Mucosa of rectum (tissue), 2 donors: ENCODE measurements at regions not wholly inside any gene's neighbourhood (a gene's known extent, or its start where the extent isn't known, plus 50 kb on each side); places are given as distances from the start of the nearest gene placed in this dataset.
"Not testable (repeated sequence)": the region's sequence is repeated elsewhere in the genome, so short reads cannot be mapped to it uniquely, and the experiment has no call there.

Source experiments
- H3K27ac ChIP-seq, 2 donors: one replicate each; pipeline ENCODE4 v1.7.0; 2013; ENCODE audit warnings: inconsistent platforms in 2 of 2, low read depth in 2 of 2, low read length in 2 of 2
- H3K27me3 ChIP-seq, 2 donors: one replicate each; pipeline ENCODE4 v1.7.0; 2013; ENCODE audit warnings: low read length in 2 of 2; ENCODE audit not compliant: control insufficient read depth in 2 of 2, insufficient read depth in 2 of 2
- H3K36me3 ChIP-seq, 2 donors: one replicate each; pipeline ENCODE4 v1.7.0; 2013; ENCODE audit warnings: low read length in 2 of 2; ENCODE audit not compliant: control insufficient read depth in 2 of 2, insufficient read depth in 2 of 2
- H3K4me1 ChIP-seq, 2 donors: one replicate each; pipeline ENCODE4 v1.7.0; 2013; ENCODE audit warnings: low read length in 2 of 2, mild to moderate bottlenecking in 1 of 2; ENCODE audit not compliant: control insufficient read depth in 2 of 2, insufficient read depth in 2 of 2
- H3K4me3 ChIP-seq, 2 donors: one replicate each; pipeline ENCODE4 v1.7.0; 2013; ENCODE audit warnings: low read length in 2 of 2
- H3K9ac ChIP-seq, 2 donors: one replicate each; pipeline ENCODE4 v1.7.0; 2013; ENCODE audit warnings: low read length in 2 of 2, low read depth in 1 of 2, mild to moderate bottlenecking in 1 of 2
- H3K9me3 ChIP-seq, 2 donors: one replicate each; pipeline ENCODE4 v1.7.0; 2013; ENCODE audit warnings: low read length in 2 of 2; ENCODE audit not compliant: control insufficient read depth in 2 of 2
- donor health status: healthy.
- donor health status: Normal muscosa, but diverticular disease.

GRCh38 chrX:131840799-131841495, 182.2 kb upstream of the STK26 start:
- Histone ChIP-seq H3K27ac (no peak overlapping the region), H3K9me3 (no peaks in the 10 kb centered on the region), H3K27me3 (peaks cover 6 to 8% of the 10 kb centered on the region in 2 donors), H3K9ac (no peak overlapping the region), H3K4me1 (no peaks in the 10 kb centered on the region), H3K36me3 (no peaks in the 10 kb centered on the region), H3K4me3 (no peak overlapping the region)

GRCh38 chrX:131841496-131842437, 181.3 kb upstream of the STK26 start:
- H3K27me3 ChIP-seq, result peaks cover 6 to 8% of the 10 kb centered on the region in 2 donors
- H3K36me3 ChIP-seq, result no peaks in the 10 kb centered on the region
- no peaks in the 10 kb centered on the region for H3K9me3 ChIP-seq
- H3K9ac ChIP-seq, result no peak overlapping the region
- no peak overlapping the region for H3K4me3 ChIP-seq
- no peak overlapping the region for H3K27ac ChIP-seq
- H3K4me1 ChIP-seq, result no peaks in the 10 kb centered on the region

GRCh38 chrX:131843987-131844386, 179.1 kb upstream of the STK26 start:
- peaks cover 6 to 8% of the 10 kb centered on the region in 2 donors for H3K27me3 ChIP-seq
- H3K9ac ChIP-seq, result no peak overlapping the region
- H3K27ac ChIP-seq, result no peak overlapping the region
- no peaks in the 10 kb centered on the region for H3K4me1 ChIP-seq
- no peaks in the 10 kb centered on the region for H3K9me3 ChIP-seq
- H3K36me3 ChIP-seq, result no peaks in the 10 kb centered on the region
- H3K4me3 ChIP-seq, result no peak overlapping the region

- Histone ChIP-seq H3K4me1 (no peaks in the 10 kb centered on the region), H3K9me3 (no peaks in the 10 kb centered on the region), H3K4me3 (no peak overlapping the region), H3K36me3 (no peaks in the 10 kb centered on the region), H3K9ac (no peak overlapping the region), H3K27ac (no peak overlapping the region), H3K27me3 (peaks cover 6 to 12% of the 10 kb centered on the region in 2 donors)
Observed at GRCh38 chrX:131845201-131845600, 177.9 kb upstream of the STK26 start.

- Histone ChIP-seq H3K4me3 (no peak overlapping the region), H3K27ac (no peak overlapping the region), H3K4me1 (no peaks in the 10 kb centered on the region), H3K9ac (no peak overlapping the region), H3K9me3 (no peaks in the 10 kb centered on the region), H3K36me3 (no peaks in the 10 kb centered on the region), H3K27me3 (peaks cover 6 to 12% of the 10 kb centered on the region in 2 donors)
Observed at GRCh38 chrX:131845771-131846170, 177.3 kb upstream of the STK26 start.

GRCh38 chrX:131850964-131851363, 172.1 kb upstream of the STK26 start:
- H3K27ac ChIP-seq, H3K9me3 ChIP-seq, H3K4me3 ChIP-seq, H3K9ac ChIP-seq, H3K4me1 ChIP-seq, H3K36me3 ChIP-seq: not testable (repeated sequence)
- H3K27me3 ChIP-seq, result peaks cover 2 to 15% of the 10 kb centered on the region in 2 donors

GRCh38 chrX:131853440-131853839, 169.7 kb upstream of the STK26 start:
- H3K4me3 ChIP-seq, result no peak overlapping the region
- H3K27ac ChIP-seq, result no peak overlapping the region
- peaks cover 2 to 15% of the 10 kb centered on the region in 2 donors for H3K27me3 ChIP-seq
- H3K9ac ChIP-seq, result no peak overlapping the region
- H3K4me1 ChIP-seq, result no peaks in the 10 kb centered on the region
- no peaks in the 10 kb centered on the region for H3K36me3 ChIP-seq
- H3K9me3 ChIP-seq, result no peaks in the 10 kb centered on the region

- Histone ChIP-seq H3K9ac (no peak overlapping the region), H3K4me3 (no peak overlapping the region), H3K27me3 (peaks cover 2 to 14% of the 10 kb centered on the region in 2 donors), H3K27ac (no peak overlapping the region), H3K36me3 (no peaks in the 10 kb centered on the region), H3K4me1 (no peaks in the 10 kb centered on the region), H3K9me3 (no peaks in the 10 kb centered on the region)
Observed at GRCh38 chrX:131854581-131854980, 168.5 kb upstream of the STK26 start.

GRCh38 chrX:131861088-131861787, 161.9 kb upstream of the STK26 start:
- Histone ChIP-seq H3K36me3 (no peaks in the 10 kb centered on the region), H3K27ac (no peak overlapping the region), H3K27me3 (no peaks in the 10 kb centered on the region), H3K4me3 (no peak overlapping the region), H3K4me1 (no peaks in the 10 kb centered on the region), H3K9me3 (no peaks in the 10 kb centered on the region), H3K9ac (no peak overlapping the region)

- Histone ChIP-seq H3K27ac (no peak overlapping the region), H3K27me3 (no peaks in the 10 kb centered on the region), H3K4me1 (no peaks in the 10 kb centered on the region), H3K4me3 (no peak overlapping the region), H3K9ac (no peak overlapping the region), H3K36me3 (no peaks in the 10 kb centered on the region), H3K9me3 (no peaks in the 10 kb centered on the region)
Observed at GRCh38 chrX:131862321-131862720, 160.8 kb upstream of the STK26 start.
